Neural cell (in vitro differentiated cells): ENCODE measurements at regions not wholly inside any gene's neighbourhood (a gene's known extent, or its start where the extent isn't known, plus 50 kb on each side); places are given as distances from the start of the nearest gene placed in this dataset.

Experiments
- H2AFZ ChIP-seq: fragments of 200-600, 300-800 bp; sonication (generic), shearing (Covaris generic); 2 replicates; pipeline ENCODE4 v1.6.0; 2014; ENCODE audit warnings: low read depth, mild to moderate bottlenecking, antibody characterized with exemption, low read length, moderate library complexity
- H3F3A ChIP-seq: fragments of 200-600 bp; shearing (Covaris generic); 2 replicates; pipeline ENCODE4 v1.6.1; 2016; ENCODE audit warnings: mild to moderate bottlenecking, moderate library complexity, mixed read lengths, antibody characterized with exemption, low read length; ENCODE audit not compliant: insufficient read depth, poor library complexity, severe bottlenecking
- H3K27ac ChIP-seq: fragments of 200-600, 300-800 bp; sonication (generic), shearing (Covaris generic); 2 replicates; pipeline ENCODE4 v1.5.1; 2014; ENCODE audit warnings: mild to moderate bottlenecking, low read length, moderate library complexity
- H3K27me3 ChIP-seq: fragments of 300-800, 200-600 bp; sonication (generic), shearing (Covaris generic); 2 replicates; pipeline ENCODE4 v1.6.0; 2014; ENCODE audit warnings: mild to moderate bottlenecking, low read depth, low read length, moderate library complexity; ENCODE audit not compliant: insufficient read depth
- H3K36me3 ChIP-seq: fragments of 300-800, 200-600 bp; sonication (generic), shearing (Covaris generic); 2 replicates; pipeline ENCODE4 v1.5.1; 2014; ENCODE audit warnings: mild to moderate bottlenecking, antibody characterized with exemption, low read length, moderate library complexity; ENCODE audit not compliant: insufficient read depth
- H3K4me2 ChIP-seq: fragments of 300-800, 200-600 bp; sonication (generic), shearing (Covaris generic); 2 replicates; pipeline ENCODE4 v1.6.0; 2014; ENCODE audit warnings: mild to moderate bottlenecking, low read length
- H3K4me3 ChIP-seq: fragments of 300-800, 200-600 bp; sonication (generic), shearing (Covaris generic); 2 replicates; pipeline ENCODE4 v1.5.1; 2014; ENCODE audit warnings: mild to moderate bottlenecking, low read length, moderate library complexity
- H3K79me2 ChIP-seq: fragments of 200-600 bp; shearing (Covaris generic); replicated peaks from 2 replicates; pipeline ENCODE4 v1.6.0; 2014; ENCODE audit warnings: mild to moderate bottlenecking, low read length, moderate library complexity; ENCODE audit not compliant: insufficient read depth
- H3K9ac ChIP-seq: fragments of 300-800, 200-600 bp; sonication (generic), shearing (Covaris generic); 2 replicates; pipeline ENCODE4 v1.6.1; 2016; ENCODE audit warnings: mild to moderate bottlenecking, low read length, mixed read lengths
- H3K9me2 ChIP-seq: fragments of 200-600 bp; shearing (Covaris generic); 2 replicates; pipeline ENCODE4 v1.6.1; 2016; ENCODE audit warnings: mild to moderate bottlenecking, low read length, mixed read lengths; ENCODE audit not compliant: insufficient read depth
- H3K9me3 ChIP-seq: fragments of 200-600, 300-800 bp; sonication (generic), shearing (Covaris generic); 2 replicates; pipeline ENCODE4 v1.6.1; 2016; ENCODE audit warnings: mild to moderate bottlenecking, mixed run types, low read length, moderate library complexity, mixed read lengths
- H4K20me1 ChIP-seq: fragments of 200-600 bp; shearing (Covaris generic); 2 replicates; pipeline ENCODE4 v1.6.1; 2016; ENCODE audit warnings: mild to moderate bottlenecking, mixed run types; ENCODE audit not compliant: insufficient read depth
- CTCF ChIP-seq: fragments of 450-650 bp; IDR thresholded peaks from 2 replicates; pipeline ENCODE4 v1.5.1; 2014; ENCODE audit warnings: antibody characterized with exemption, mild to moderate bottlenecking, moderate library complexity; ENCODE audit not compliant: poor library complexity, severe bottlenecking
- EP300 ChIP-seq: fragments of 450-650 bp; conservative IDR thresholded peaks from 2 replicates; pipeline ENCODE4 v1.6.1; 2014; ENCODE audit warnings: antibody characterized with exemption, mild to moderate bottlenecking, moderate library complexity; ENCODE audit not compliant: poor library complexity, severe bottlenecking
- EZH2 ChIP-seq: fragments of 200-600, 300-800 bp; shearing (Covaris generic), sonication (generic); IDR thresholded peaks from 2 replicates; pipeline ENCODE4 v1.6.1; 2014; ENCODE audit warnings: antibody characterized with exemption, low read length, borderline replicate concordance, mild to moderate bottlenecking; ENCODE audit not compliant: insufficient read depth, poor library complexity, severe bottlenecking
- MXI1 ChIP-seq: fragments of 450-650 bp; conservative IDR thresholded peaks from 2 replicates; pipeline ENCODE4 v1.6.1; 2014; ENCODE audit warnings: antibody characterized with exemption, mild to moderate bottlenecking; ENCODE audit not compliant: poor library complexity, severe bottlenecking
- POLR2AphosphoS5 ChIP-seq: IDR thresholded peaks from 2 replicates; pipeline ENCODE4 v1.6.1; 2012
- RAD21 ChIP-seq: fragments of 450-650 bp; conservative IDR thresholded peaks from 2 replicates; pipeline ENCODE4 v1.6.1; 2014; ENCODE audit warnings: antibody characterized with exemption, mild to moderate bottlenecking, moderate library complexity
- REST ChIP-seq: IDR thresholded peaks from 2 replicates; pipeline ENCODE4 v1.6.1; 2012; ENCODE audit warnings: borderline replicate concordance
- SMC3 ChIP-seq: fragments of 450-650 bp; conservative IDR thresholded peaks from 2 replicates; pipeline ENCODE4 v1.6.1; 2014; ENCODE audit warnings: antibody characterized with exemption, mild to moderate bottlenecking, moderate library complexity; ENCODE audit not compliant: poor library complexity
- TAF1 ChIP-seq: IDR thresholded peaks from 2 replicates; pipeline ENCODE4 v1.6.1; 2012; ENCODE audit warnings: low read depth

- no peak overlapping the region for H2AFZ ChIP-seq
- no peaks in the 10 kb centered on the region for H3K27me3 ChIP-seq
- no peaks in the 10 kb centered on the region for H3K36me3 ChIP-seq
- no peak overlapping the region for H3K9ac ChIP-seq
- no peak for TF ChIP-seq EP300
- TF ChIP-seq CTCF: no peak
- TF ChIP-seq MXI1: no peak
- no peak for TF ChIP-seq POLR2AphosphoS5
- TF ChIP-seq SMC3: no peak
- no peak for TF ChIP-seq TAF1
- TF ChIP-seq REST: no peak
- no peak for TF ChIP-seq EZH2
- TF ChIP-seq RAD21: no peak
- H4K20me1 ChIP-seq: no peaks in the 10 kb centered on the region
- H3F3A ChIP-seq: no peaks in the 10 kb centered on the region
- H3K4me3 ChIP-seq: no peak overlapping the region
- H3K79me2 ChIP-seq: no peaks in the 10 kb centered on the region
- H3K9me2 ChIP-seq: no peaks in the 10 kb centered on the region
- no peaks in the 10 kb centered on the region for H3K9me3 ChIP-seq
- no peak overlapping the region for H3K4me2 ChIP-seq
- no peak overlapping the region for H3K27ac ChIP-seq
Observed at GRCh38 chr9:73030370-73031030, 77.6 kb upstream of the ALDH1A1 start.

GRCh38 chr9:73029346-73029745 lies 76.5 kb upstream of the ALDH1A1 start:
- H3K9me3 ChIP-seq: no peaks in the 10 kb centered on the region
- H3K27ac ChIP-seq: no peak overlapping the region
- H3K27me3 ChIP-seq: no peaks in the 10 kb centered on the region
- no peaks in the 10 kb centered on the region for H3K79me2 ChIP-seq
- no peaks in the 10 kb centered on the region for H4K20me1 ChIP-seq
- no peak for TF ChIP-seq EP300
- TF ChIP-seq TAF1: no peak
- TF ChIP-seq SMC3: no peak
- TF ChIP-seq RAD21: no peak
- TF ChIP-seq MXI1: no peak
- no peak for TF ChIP-seq EZH2
- no peak for TF ChIP-seq REST
- TF ChIP-seq CTCF: no peak
- TF ChIP-seq POLR2AphosphoS5: no peak
- H3K4me2 ChIP-seq: no peak overlapping the region
- H3K36me3 ChIP-seq: no peaks in the 10 kb centered on the region
- H3K9me2 ChIP-seq: no peaks in the 10 kb centered on the region
- H3F3A ChIP-seq: no peaks in the 10 kb centered on the region
- H2AFZ ChIP-seq: no peak overlapping the region
- H3K4me3 ChIP-seq: no peak overlapping the region
- no peak overlapping the region for H3K9ac ChIP-seq
